A673 (cell line): ENCODE measurements at regions not wholly inside any gene's neighbourhood (a gene's known extent, or its start where the extent isn't known, plus 50 kb on each side); places are given as distances from the start of the nearest gene placed in this dataset.

Experiments
- EZH2 ChIP-seq: fragments of 200-600 bp; sonication (generic); IDR thresholded peaks from 2 replicates; pipeline ENCODE4 v1.6.1; 2017; ENCODE audit warnings: borderline replicate concordance, low read depth, mild to moderate bottlenecking, mixed read lengths, antibody characterized with exemption, low read length; ENCODE audit not compliant: poor library complexity, severe bottlenecking
- TF ChIP-seq, protein P1 (sequence below): fragments of 300-800, 200-600 bp; sonication (generic); conservative IDR thresholded peaks from 2 replicates; pipeline ENCODE4 v1.5.1; 2017; ENCODE audit warnings: low read depth, mild to moderate bottlenecking, antibody characterized with exemption, low read length, moderate library complexity, mixed read lengths

DNA sequence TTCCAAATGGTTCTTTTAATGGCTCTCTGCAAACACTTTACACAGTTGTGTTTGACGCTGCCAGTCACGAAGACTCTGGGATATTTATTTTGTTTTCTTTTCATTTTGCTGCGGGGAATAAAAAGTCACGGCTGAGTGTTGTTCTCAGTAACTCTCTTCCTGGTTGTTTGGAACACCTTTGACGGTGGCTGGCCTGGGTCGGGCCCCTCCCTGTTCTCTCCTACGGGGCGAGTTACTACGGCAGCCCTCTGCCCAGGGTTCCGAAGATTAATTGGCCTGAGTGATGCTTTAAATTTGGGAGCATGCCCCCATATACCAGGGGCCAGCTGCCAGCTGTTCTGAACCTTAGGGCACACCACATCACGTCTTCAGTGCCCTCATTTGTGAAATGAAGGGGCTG, 84.7 kb downstream of the GATA6 start:
- TF ChIP-seq EZH2: no peak
- TF ChIP-seq, protein P1, sequence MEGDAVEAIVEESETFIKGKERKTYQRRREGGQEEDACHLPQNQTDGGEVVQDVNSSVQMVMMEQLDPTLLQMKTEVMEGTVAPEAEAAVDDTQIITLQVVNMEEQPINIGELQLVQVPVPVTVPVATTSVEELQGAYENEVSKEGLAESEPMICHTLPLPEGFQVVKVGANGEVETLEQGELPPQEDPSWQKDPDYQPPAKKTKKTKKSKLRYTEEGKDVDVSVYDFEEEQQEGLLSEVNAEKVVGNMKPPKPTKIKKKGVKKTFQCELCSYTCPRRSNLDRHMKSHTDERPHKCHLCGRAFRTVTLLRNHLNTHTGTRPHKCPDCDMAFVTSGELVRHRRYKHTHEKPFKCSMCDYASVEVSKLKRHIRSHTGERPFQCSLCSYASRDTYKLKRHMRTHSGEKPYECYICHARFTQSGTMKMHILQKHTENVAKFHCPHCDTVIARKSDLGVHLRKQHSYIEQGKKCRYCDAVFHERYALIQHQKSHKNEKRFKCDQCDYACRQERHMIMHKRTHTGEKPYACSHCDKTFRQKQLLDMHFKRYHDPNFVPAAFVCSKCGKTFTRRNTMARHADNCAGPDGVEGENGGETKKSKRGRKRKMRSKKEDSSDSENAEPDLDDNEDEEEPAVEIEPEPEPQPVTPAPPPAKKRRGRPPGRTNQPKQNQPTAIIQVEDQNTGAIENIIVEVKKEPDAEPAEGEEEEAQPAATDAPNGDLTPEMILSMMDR: no peak
